Mesodermal cell (in vitro differentiated cells): ENCODE measurements at regions not wholly inside any gene's neighbourhood (a gene's known extent, or its start where the extent isn't known, plus 50 kb on each side); places are given as distances from the start of the nearest gene placed in this dataset.

ENCODE experiments used
- H3K27ac ChIP-seq: 2 replicates; pipeline ENCODE4 v1.7.0; 2013; ENCODE audit warnings: mild to moderate bottlenecking, low read depth, low read length, moderate library complexity; ENCODE audit not compliant: severe bottlenecking
- H3K36me3 ChIP-seq: 2 replicates; pipeline ENCODE4 v1.7.1; 2013; ENCODE audit warnings: mild to moderate bottlenecking, low read length, moderate library complexity; ENCODE audit not compliant: control insufficient read depth, insufficient read depth
- H3K4me1 ChIP-seq: one replicate; pipeline ENCODE4 v1.7.1; 2013; ENCODE audit warnings: mild to moderate bottlenecking, low read length; ENCODE audit not compliant: insufficient read depth, control insufficient read depth, poor library complexity, severe bottlenecking
- H3K4me3 ChIP-seq: 2 replicates; pipeline ENCODE4 v1.7.0; 2013; ENCODE audit warnings: low read length, control low read depth, mild to moderate bottlenecking; ENCODE audit not compliant: insufficient read depth, poor library complexity, severe bottlenecking; ENCODE audit errors: extremely low read depth
- H3K9me3 ChIP-seq: 2 replicates; pipeline ENCODE4 v1.7.1; 2013; ENCODE audit warnings: mild to moderate bottlenecking, low read length, moderate library complexity; ENCODE audit not compliant: control insufficient read depth
- WGBS, 2 experiments: methylation state at CpG; one replicate each; pipeline ENCODE4 v1.1.5; 2013; ENCODE audit warnings: missing lambda C conversion rate in 2 of 2; ENCODE audit not compliant: insufficient coverage in 2 of 2; 5-methylcytosine and 5-hydroxymethylcytosine counted together

- H3K4me3 ChIP-seq: no peak overlapping the region
- 80 to 88% methylated on average over 9 to 10 of the region's 11 CpGs for WGBS, 2 experiments
- no peaks in the 10 kb centered on the region for H3K36me3 ChIP-seq
- no peaks in the 10 kb centered on the region for H3K9me3 ChIP-seq
- no peaks in the 10 kb centered on the region for H3K4me1 ChIP-seq
- no peak overlapping the region for H3K27ac ChIP-seq
Observed at GRCh38 chr2:120435671-120436459, 89.9 kb downstream of the INHBB start.

- Histone ChIP-seq H3K4me3 (no peak overlapping the region), H3K27ac (no peak overlapping the region), H3K4me1 (no peaks in the 10 kb centered on the region), H3K36me3 (no peaks in the 10 kb centered on the region), H3K9me3 (no peaks in the 10 kb centered on the region)
- WGBS, 2 experiments: 100% methylated on average over 1 of the region's 1 CpG
Observed at GRCh38 chr2:120436460-120436739, 90.5 kb downstream of the INHBB start.

GRCh38 chr2:120436885-120437603 lies 91.1 kb downstream of the INHBB start:
- no peak overlapping the region for H3K4me3 ChIP-seq
- H3K4me1 ChIP-seq: peaks cover under 1% of the 10 kb centered on the region
- H3K9me3 ChIP-seq: no peaks in the 10 kb centered on the region
- H3K27ac ChIP-seq: no peak overlapping the region
- 58 to 63% methylated on average over 4 to 5 of the region's 7 CpGs for WGBS, 2 experiments
- H3K36me3 ChIP-seq: no peaks in the 10 kb centered on the region

- Histone ChIP-seq H3K9me3 (no peaks in the 10 kb centered on the region), H3K4me1 (peaks cover 6% of the 10 kb centered on the region), H3K4me3 (no peak overlapping the region), H3K36me3 (no peaks in the 10 kb centered on the region), H3K27ac (no peak overlapping the region)
- WGBS, 2 experiments: 82 to 94% methylated on average over 3 to 8 of the region's 10 CpGs
Observed at GRCh38 chr2:120437604-120438000, 91.7 kb downstream of the INHBB start.

GRCh38 chr2:120438301-120439066 lies 92.5 kb downstream of the INHBB start:
- 84 to 86% methylated on average over 9 to 13 of the region's 13 CpGs for WGBS, 2 experiments

GRCh38 chr2:120439067-120439368 lies 93.1 kb downstream of the INHBB start:
- no peaks in the 10 kb centered on the region for H3K36me3 ChIP-seq
- H3K4me3 ChIP-seq: no peak overlapping the region
- H3K27ac ChIP-seq: no peak overlapping the region
- peaks cover 10% of the 10 kb centered on the region for H3K4me1 ChIP-seq
- no peaks in the 10 kb centered on the region for H3K9me3 ChIP-seq

More at GRCh38 chr2:120438301-120439066, 92.5 kb downstream of the INHBB start:
- Histone ChIP-seq H3K36me3 (no peaks in the 10 kb centered on the region), H3K4me3 (no peak overlapping the region), H3K27ac (no peak overlapping the region), H3K4me1 (peaks cover 10% of the 10 kb centered on the region), H3K9me3 (no peaks in the 10 kb centered on the region)

- 87 to 90% methylated on average over 15 to 19 of the region's 19 CpGs for WGBS, 2 experiments
Observed at GRCh38 chr2:120439637-120440384, 93.9 kb downstream of the INHBB start.

GRCh38 chr2:120440521-120441350 lies 94.8 kb downstream of the INHBB start:
- Histone ChIP-seq H3K9me3 (no peaks in the 10 kb centered on the region), H3K4me3 (no peak overlapping the region), H3K36me3 (no peaks in the 10 kb centered on the region), H3K4me1 (peaks cover 10% of the 10 kb centered on the region), H3K27ac (no peak overlapping the region)
- WGBS, 2 experiments: 88 to 90% methylated on average over 7 to 16 of the region's 17 CpGs

More at GRCh38 chr2:120439637-120440384, 93.9 kb downstream of the INHBB start:
- Histone ChIP-seq H3K4me1 (peaks cover 10% of the 10 kb centered on the region), H3K9me3 (no peaks in the 10 kb centered on the region), H3K4me3 (no peak overlapping the region), H3K27ac (no peak overlapping the region), H3K36me3 (no peaks in the 10 kb centered on the region)

GRCh38 chr2:120441351-120441700 lies 95.4 kb downstream of the INHBB start:
- Histone ChIP-seq H3K4me1 (peaks cover 10% of the 10 kb centered on the region), H3K4me3 (no peak overlapping the region), H3K36me3 (no peaks in the 10 kb centered on the region), H3K27ac (no peak overlapping the region), H3K9me3 (no peaks in the 10 kb centered on the region)
- WGBS, 2 experiments: 61 to 63% methylated on average over 6 to 7 of the region's 9 CpGs
